ENCODE measurements at regions not wholly inside any gene's neighbourhood (a gene's known extent, or its start where the extent isn't known, plus 50 kb on each side); places are given as distances from the start of the nearest gene placed in this dataset.

DNA sequence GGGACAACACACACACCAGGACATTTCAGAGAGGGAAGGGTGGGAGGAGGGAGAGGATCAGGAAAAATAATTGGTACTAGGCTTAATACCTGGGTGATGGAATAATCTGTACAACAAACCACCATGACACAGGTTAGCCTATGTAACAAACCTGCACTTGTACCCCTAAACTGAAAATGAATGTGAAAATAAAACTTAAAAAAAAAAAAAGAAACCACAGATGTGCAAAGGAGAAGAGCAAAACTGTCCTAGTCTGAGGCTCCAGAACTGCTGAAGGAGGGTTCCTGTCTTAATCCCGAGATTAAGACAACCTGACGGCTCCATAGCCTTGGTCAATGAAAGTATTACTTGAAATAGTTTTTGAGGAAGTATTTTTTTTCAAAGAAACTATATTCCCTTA lies 423.0 kb downstream of the NEBL start:
- no peaks in the 10 kb centered on the region for H3K9me3 ChIP-seq
- H3K27ac ChIP-seq, result no peak overlapping the region
- ATAC-seq (no peak), DNase-seq (no peak)
- no peaks in the 10 kb centered on the region for H3K4me1 ChIP-seq
- no peaks in the 10 kb centered on the region for H3K27me3 ChIP-seq
- TF ChIP-seq, protein P1, sequence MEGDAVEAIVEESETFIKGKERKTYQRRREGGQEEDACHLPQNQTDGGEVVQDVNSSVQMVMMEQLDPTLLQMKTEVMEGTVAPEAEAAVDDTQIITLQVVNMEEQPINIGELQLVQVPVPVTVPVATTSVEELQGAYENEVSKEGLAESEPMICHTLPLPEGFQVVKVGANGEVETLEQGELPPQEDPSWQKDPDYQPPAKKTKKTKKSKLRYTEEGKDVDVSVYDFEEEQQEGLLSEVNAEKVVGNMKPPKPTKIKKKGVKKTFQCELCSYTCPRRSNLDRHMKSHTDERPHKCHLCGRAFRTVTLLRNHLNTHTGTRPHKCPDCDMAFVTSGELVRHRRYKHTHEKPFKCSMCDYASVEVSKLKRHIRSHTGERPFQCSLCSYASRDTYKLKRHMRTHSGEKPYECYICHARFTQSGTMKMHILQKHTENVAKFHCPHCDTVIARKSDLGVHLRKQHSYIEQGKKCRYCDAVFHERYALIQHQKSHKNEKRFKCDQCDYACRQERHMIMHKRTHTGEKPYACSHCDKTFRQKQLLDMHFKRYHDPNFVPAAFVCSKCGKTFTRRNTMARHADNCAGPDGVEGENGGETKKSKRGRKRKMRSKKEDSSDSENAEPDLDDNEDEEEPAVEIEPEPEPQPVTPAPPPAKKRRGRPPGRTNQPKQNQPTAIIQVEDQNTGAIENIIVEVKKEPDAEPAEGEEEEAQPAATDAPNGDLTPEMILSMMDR (IDR thresholded peaks at IDR 0.05), result no peak
- TF ChIP-seq POLR2A (IDR thresholded peaks at IDR 0.05), result no peak
- no peak overlapping the region for H3K4me3 ChIP-seq
- no peaks in the 10 kb centered on the region for H3K36me3 ChIP-seq
- 31% methylated on average over 2 of the region's 2 CpGs for WGBS (ENCODE audit: insufficient coverage, low coverage, low lambda C conversion rate, missing lambda C conversion rate)
- intact Hi-C loops (cut with DNase I), result no loop called here

DNA sequence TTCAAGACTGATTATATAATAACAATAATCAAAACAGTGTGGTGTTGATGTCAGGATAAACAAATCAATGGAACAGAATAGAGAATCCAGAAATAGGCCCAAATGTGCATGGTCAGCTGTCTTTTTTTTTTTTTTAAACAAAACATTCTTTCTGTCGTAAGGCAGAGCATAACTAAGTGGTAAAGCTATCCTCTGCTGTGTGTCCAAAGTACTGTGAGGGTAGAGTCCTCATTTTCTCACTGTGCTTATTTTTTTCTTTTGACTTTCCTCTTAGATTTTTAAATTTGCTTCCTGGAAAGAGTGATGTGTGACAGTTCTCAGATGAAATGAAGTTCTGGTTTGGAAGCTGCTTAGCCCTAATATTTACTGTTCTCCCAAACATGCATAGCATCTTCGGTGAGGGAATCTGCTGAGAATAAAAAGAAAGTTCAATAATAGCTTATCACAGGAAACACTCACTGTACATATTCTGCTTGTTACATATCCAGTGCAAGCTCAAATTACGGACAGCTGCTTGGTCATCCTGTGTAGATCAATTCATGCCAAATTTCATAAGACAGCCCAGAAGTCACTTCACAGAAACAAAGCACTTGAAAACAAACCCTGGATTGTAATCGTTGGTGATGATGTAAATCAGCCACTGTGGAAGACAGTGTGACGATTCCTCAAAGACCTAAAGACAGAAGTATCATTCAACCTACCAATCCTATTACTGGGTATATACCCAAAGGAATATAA lies 423.9 kb downstream of the NEBL start:
- Histone ChIP-seq H3K27ac (no peak overlapping the region), H3K9me3 (no peaks in the 10 kb centered on the region), H3K36me3 (no peaks in the 10 kb centered on the region), H3K27me3 (no peaks in the 10 kb centered on the region), H3K4me1 (no peaks in the 10 kb centered on the region), H3K4me3 (no peak overlapping the region)
- WGBS (ENCODE audit: insufficient coverage, low coverage, low lambda C conversion rate, missing lambda C conversion rate), result 44% methylated on average over 5 of the region's 5 CpGs
- intact Hi-C loops (cut with DNase I), result no loop called here
- no peak for ATAC-seq
- DNase-seq, result no peak
- TF ChIP-seq POLR2A (IDR thresholded peaks at IDR 0.05), result no peak
- TF ChIP-seq, protein P1 (IDR thresholded peaks at IDR 0.05), result no peak

DNA sequence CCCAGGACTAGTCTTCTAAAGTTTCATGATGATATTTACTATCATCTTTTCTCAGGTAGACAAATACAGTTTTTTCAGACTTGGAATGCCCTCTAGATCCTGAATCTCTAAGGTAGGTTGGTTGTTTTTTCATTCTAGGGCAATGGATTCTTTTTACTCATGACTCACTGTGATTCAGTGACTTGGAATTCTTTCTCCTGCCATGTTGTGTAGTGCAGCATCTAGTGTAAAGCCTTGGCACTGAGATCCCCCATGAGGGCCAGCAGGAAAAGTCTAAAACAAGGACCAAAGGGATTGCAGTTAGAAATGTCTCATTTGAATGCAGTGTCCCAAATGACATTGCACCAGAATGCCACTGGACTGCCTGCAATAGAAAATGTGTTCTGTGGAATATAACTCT lies 430.4 kb downstream of the NEBL start:
- DNase-seq (no peak), ATAC-seq (no peak)
- Histone ChIP-seq H3K4me1 (no peaks in the 10 kb centered on the region), H3K27me3 (no peaks in the 10 kb centered on the region), H3K4me3 (no peak overlapping the region), H3K36me3 (no peaks in the 10 kb centered on the region), H3K27ac (no peak overlapping the region), H3K9me3 (no peaks in the 10 kb centered on the region)
- no peak for TF ChIP-seq POLR2A (IDR thresholded peaks at IDR 0.05)
- TF ChIP-seq, protein P1 (IDR thresholded peaks at IDR 0.05), result no peak
- intact Hi-C loops (cut with DNase I), result no loop called here

DNA sequence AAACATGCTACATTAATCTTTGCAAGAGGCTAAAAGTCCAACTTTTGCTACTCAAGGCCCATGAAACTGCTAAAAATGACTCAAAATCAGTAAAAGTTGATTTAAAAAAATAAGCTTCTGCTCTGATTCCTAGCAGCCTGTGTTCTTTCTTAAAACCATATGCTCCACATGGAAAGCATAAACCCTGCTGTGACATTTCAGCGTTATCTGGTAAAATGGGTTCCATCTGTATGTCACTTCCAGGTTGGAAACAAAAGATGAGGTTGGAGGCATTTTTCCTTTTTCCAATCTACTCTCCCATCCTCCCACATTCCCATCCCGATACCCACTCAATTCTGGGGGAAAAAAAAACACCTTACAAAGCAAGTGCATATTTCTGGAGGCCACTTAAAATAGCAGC lies 439.5 kb downstream of the NEBL start:
- ATAC-seq (no peak), DNase-seq (no peak)
- TF ChIP-seq POLR2A (IDR thresholded peaks at IDR 0.05), result no peak
- TF ChIP-seq, protein P1 (IDR thresholded peaks at IDR 0.05), result no peak
- Histone ChIP-seq H3K27ac (no peak overlapping the region), H3K36me3 (no peaks in the 10 kb centered on the region), H3K27me3 (no peaks in the 10 kb centered on the region), H3K4me1 (no peaks in the 10 kb centered on the region), H3K9me3 (no peaks in the 10 kb centered on the region), H3K4me3 (no peak overlapping the region)
- intact Hi-C loops (cut with DNase I), result no loop called here
- 65% methylated on average over 2 of the region's 2 CpGs for WGBS (ENCODE audit: insufficient coverage, low coverage, low lambda C conversion rate, missing lambda C conversion rate)

DNA sequence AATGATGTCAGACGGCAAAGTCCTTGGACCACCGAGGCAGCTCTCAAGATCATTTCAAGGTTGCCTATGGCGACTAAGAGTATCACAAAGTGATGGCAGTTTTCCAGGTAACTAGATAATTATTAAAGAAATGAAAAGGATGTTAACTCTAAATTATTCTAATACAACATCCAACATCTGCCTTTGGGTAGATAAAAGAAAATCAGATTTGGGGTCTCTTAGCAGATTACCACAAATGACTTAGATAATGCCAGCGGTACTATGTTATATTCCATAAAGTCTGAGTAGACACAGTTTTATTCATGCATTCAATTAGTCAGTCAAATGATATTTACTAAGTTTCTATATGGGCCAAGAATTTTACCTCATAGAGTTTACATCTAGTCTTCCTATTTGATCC lies 441.3 kb downstream of the NEBL start:
- H3K4me1 ChIP-seq, result no peaks in the 10 kb centered on the region
- TF ChIP-seq, protein P1 (IDR thresholded peaks at IDR 0.05), result no peak
- TF ChIP-seq POLR2A (IDR thresholded peaks at IDR 0.05), result no peak
- H3K27ac ChIP-seq, result no peak overlapping the region
- no peaks in the 10 kb centered on the region for H3K36me3 ChIP-seq
- 54% methylated on average over 4 of the region's 4 CpGs for WGBS (ENCODE audit: insufficient coverage, low coverage, low lambda C conversion rate, missing lambda C conversion rate)
- intact Hi-C loops (cut with DNase I), result no loop called here
- H3K9me3 ChIP-seq, result no peaks in the 10 kb centered on the region
- ATAC-seq (no peak), DNase-seq (no peak)
- H3K27me3 ChIP-seq, result no peaks in the 10 kb centered on the region
- H3K4me3 ChIP-seq, result no peak overlapping the region

All from right lobe of liver (tissue), 6 donors.